ENCODE measurements at regions not wholly inside any gene's neighbourhood (a gene's known extent, or its start where the extent isn't known, plus 50 kb on each side); places are given as distances from the start of the nearest gene placed in this dataset.

GRCh38 chr9:108702681-108703080, 153.1 kb downstream of the ACTL7B start:
- no peaks in the 10 kb centered on the region for H3K36me3 ChIP-seq
- H3K27me3 ChIP-seq: no peaks in the 10 kb centered on the region
- H3K4me1 ChIP-seq: peaks cover 0 to 7% (median 0%) of the 10 kb centered on the region in 4 donors
- intact Hi-C loops (cut with DNase I; ENCODE audit: low total_unique reads): no loop called here
- TF ChIP-seq EP300 (IDR thresholded peaks at IDR 0.05) (no peak), POLR2A (IDR thresholded peaks at IDR 0.05) (no peak), CTCF (IDR thresholded peaks at IDR 0.05) (no peak), POLR2AphosphoS5 (IDR thresholded peaks at IDR 0.05) (no peak)
- no peak for DNase-seq
- H3K9me3 ChIP-seq: no peaks in the 10 kb centered on the region
- WGBS, 5 donors: 77 to 83% (median 81%) methylated on average over 4 of the region's 4 CpGs
- no peak overlapping the region for H3K4me3 ChIP-seq
- no peak overlapping the region for H3K27ac ChIP-seq

GRCh38 chr9:108698801-108699200, 157.0 kb downstream of the ACTL7B start:
- Histone ChIP-seq H3K9me3 (peaks cover 0 to 27% (median 12%) of the 10 kb centered on the region in 4 donors), H3K36me3 (no peaks in the 10 kb centered on the region), H3K27me3 (no peaks in the 10 kb centered on the region), H3K27ac (no peak overlapping the region), H3K4me1 (no peaks in the 10 kb centered on the region), H3K4me3 (no peak overlapping the region)
- 0 to 49% (median 0%) methylated on average over 1 of the region's 1 CpG for WGBS, 5 donors
- TF ChIP-seq POLR2A (IDR thresholded peaks at IDR 0.05): no peak
- no peak for TF ChIP-seq EP300 (IDR thresholded peaks at IDR 0.05)
- no peak for TF ChIP-seq POLR2AphosphoS5 (IDR thresholded peaks at IDR 0.05)
- TF ChIP-seq CTCF (IDR thresholded peaks at IDR 0.05): no peak
- intact Hi-C loops (cut with DNase I; ENCODE audit: low total_unique reads): no loop called here
- no peak for DNase-seq

- WGBS, 5 donors: 68 to 78% (median 75%) methylated on average over 2 of the region's 2 CpGs
Observed at GRCh38 chr9:108698231-108698630, 157.6 kb downstream of the ACTL7B start.

GRCh38 chr9:108696156-108696555, 159.6 kb downstream of the ACTL7B start:
- intact Hi-C loops (cut with DNase I; ENCODE audit: low total_unique reads): no loop called here

More at GRCh38 chr9:108698231-108698630, 157.6 kb downstream of the ACTL7B start:
- Histone ChIP-seq H3K36me3 (no peaks in the 10 kb centered on the region), H3K27me3 (no peaks in the 10 kb centered on the region), H3K27ac (no peak overlapping the region), H3K4me3 (no peak overlapping the region), H3K4me1 (no peaks in the 10 kb centered on the region), H3K9me3 (peaks cover 0 to 27% (median 12%) of the 10 kb centered on the region in 4 donors)
- no peak for DNase-seq
- no peak for TF ChIP-seq CTCF (IDR thresholded peaks at IDR 0.05)
- TF ChIP-seq POLR2AphosphoS5 (IDR thresholded peaks at IDR 0.05): no peak
- TF ChIP-seq POLR2A (IDR thresholded peaks at IDR 0.05): no peak
- no peak for TF ChIP-seq EP300 (IDR thresholded peaks at IDR 0.05)
- intact Hi-C loops (cut with DNase I; ENCODE audit: low total_unique reads): no loop called here

More at GRCh38 chr9:108696156-108696555, 159.6 kb downstream of the ACTL7B start:
- TF ChIP-seq POLR2AphosphoS5 (IDR thresholded peaks at IDR 0.05) (no peak), CTCF (IDR thresholded peaks at IDR 0.05) (no peak), POLR2A (IDR thresholded peaks at IDR 0.05) (no peak), EP300 (IDR thresholded peaks at IDR 0.05) (no peak)
- no peak overlapping the region for H3K27ac ChIP-seq
- DNase-seq: no peak
- no peaks in the 10 kb centered on the region for H3K4me1 ChIP-seq
- H3K4me3 ChIP-seq: no peak overlapping the region
- no peaks in the 10 kb centered on the region for H3K36me3 ChIP-seq
- no peaks in the 10 kb centered on the region for H3K27me3 ChIP-seq
- H3K9me3 ChIP-seq: peaks cover 0 to 27% (median 12%) of the 10 kb centered on the region in 4 donors
- 57 to 81% (median 65%) methylated on average over 3 of the region's 3 CpGs for WGBS, 5 donors
